Mucosa of rectum (tissue), 2 donors: ENCODE measurements at regions not wholly inside any gene's neighbourhood (a gene's known extent, or its start where the extent isn't known, plus 50 kb on each side); places are given as distances from the start of the nearest gene placed in this dataset.
"Not testable (repeated sequence)": the region's sequence is repeated elsewhere in the genome, so short reads cannot be mapped to it uniquely, and the experiment has no call there.

Experiments used
- H3K27ac ChIP-seq, 2 donors: one replicate each; pipeline ENCODE4 v1.7.0; 2013; ENCODE audit warnings: inconsistent platforms in 2 of 2, low read depth in 2 of 2, low read length in 2 of 2
- H3K27me3 ChIP-seq, 2 donors: one replicate each; pipeline ENCODE4 v1.7.0; 2013; ENCODE audit warnings: low read length in 2 of 2; ENCODE audit not compliant: control insufficient read depth in 2 of 2, insufficient read depth in 2 of 2
- H3K36me3 ChIP-seq, 2 donors: one replicate each; pipeline ENCODE4 v1.7.0; 2013; ENCODE audit warnings: low read length in 2 of 2; ENCODE audit not compliant: control insufficient read depth in 2 of 2, insufficient read depth in 2 of 2
- H3K4me1 ChIP-seq, 2 donors: one replicate each; pipeline ENCODE4 v1.7.0; 2013; ENCODE audit warnings: low read length in 2 of 2, mild to moderate bottlenecking in 1 of 2; ENCODE audit not compliant: control insufficient read depth in 2 of 2, insufficient read depth in 2 of 2
- H3K4me3 ChIP-seq, 2 donors: one replicate each; pipeline ENCODE4 v1.7.0; 2013; ENCODE audit warnings: low read length in 2 of 2
- H3K9ac ChIP-seq, 2 donors: one replicate each; pipeline ENCODE4 v1.7.0; 2013; ENCODE audit warnings: low read length in 2 of 2, low read depth in 1 of 2, mild to moderate bottlenecking in 1 of 2
- H3K9me3 ChIP-seq, 2 donors: one replicate each; pipeline ENCODE4 v1.7.0; 2013; ENCODE audit warnings: low read length in 2 of 2; ENCODE audit not compliant: control insufficient read depth in 2 of 2
- donor health status: healthy.
- donor health status: Normal muscosa, but diverticular disease.

- not testable (repeated sequence) for H3K4me1 ChIP-seq, H3K9ac ChIP-seq
Measured at GRCh38 chr4:3884261-3884660, 118.1 kb downstream of the ADRA2C start.

GRCh38 chr4:3893590-3893989 is 127.4 kb downstream of the ADRA2C start:
- H3K4me1 ChIP-seq, H3K4me3 ChIP-seq, H3K9ac ChIP-seq, H3K36me3 ChIP-seq, H3K27me3 ChIP-seq, H3K9me3 ChIP-seq, H3K27ac ChIP-seq: not testable (repeated sequence)

More at GRCh38 chr4:3884261-3884660, 118.1 kb downstream of the ADRA2C start:
- H3K27ac ChIP-seq, H3K4me3 ChIP-seq, H3K9me3 ChIP-seq, H3K36me3 ChIP-seq: not testable (repeated sequence)
- H3K27me3 ChIP-seq: peaks cover 7 to 10% of the 10 kb centered on the region in 2 donors

GRCh38 chr4:3894086-3894959 is 128.1 kb downstream of the ADRA2C start:
- H3K4me1 ChIP-seq: not testable (repeated sequence)

GRCh38 chr4:3896441-3896840 is 130.3 kb downstream of the ADRA2C start:
- Histone ChIP-seq H3K9ac (no peak overlapping the region), H3K36me3 (no peaks in the 10 kb centered on the region), H3K4me1 (no peaks in the 10 kb centered on the region), H3K27ac (no peak overlapping the region), H3K9me3 (no peaks in the 10 kb centered on the region), H3K27me3 (no peaks in the 10 kb centered on the region), H3K4me3 (no peak overlapping the region)

More at GRCh38 chr4:3894086-3894959, 128.1 kb downstream of the ADRA2C start:
- not testable (repeated sequence) for H3K4me3 ChIP-seq, H3K27me3 ChIP-seq, H3K9me3 ChIP-seq, H3K36me3 ChIP-seq, H3K9ac ChIP-seq, H3K27ac ChIP-seq

GRCh38 chr4:3896871-3897578 is 130.8 kb downstream of the ADRA2C start:
- not testable (repeated sequence) for H3K27ac ChIP-seq, H3K36me3 ChIP-seq, H3K4me3 ChIP-seq, H3K27me3 ChIP-seq, H3K9me3 ChIP-seq, H3K4me1 ChIP-seq, H3K9ac ChIP-seq

- no peak overlapping the region for H3K9ac ChIP-seq
Measured at GRCh38 chr4:3898098-3898497, 131.9 kb downstream of the ADRA2C start.

GRCh38 chr4:3898928-3899327 is 132.7 kb downstream of the ADRA2C start:
- H3K27ac ChIP-seq, H3K4me1 ChIP-seq, H3K4me3 ChIP-seq, H3K27me3 ChIP-seq, H3K9ac ChIP-seq, H3K9me3 ChIP-seq, H3K36me3 ChIP-seq: not testable (repeated sequence)

More at GRCh38 chr4:3898098-3898497, 131.9 kb downstream of the ADRA2C start:
- Histone ChIP-seq H3K4me3 (no peak overlapping the region), H3K27me3 (no peaks in the 10 kb centered on the region), H3K36me3 (no peaks in the 10 kb centered on the region), H3K9me3 (no peaks in the 10 kb centered on the region), H3K27ac (no peak overlapping the region), H3K4me1 (no peaks in the 10 kb centered on the region)

GRCh38 chr4:3904264-3904955 is 138.2 kb downstream of the ADRA2C start:
- not testable (repeated sequence) for H3K9ac ChIP-seq, H3K4me1 ChIP-seq, H3K9me3 ChIP-seq, H3K4me3 ChIP-seq, H3K27me3 ChIP-seq, H3K36me3 ChIP-seq, H3K27ac ChIP-seq

GRCh38 chr4:3909616-3910015 is 143.4 kb downstream of the ADRA2C start:
- H3K4me1 ChIP-seq, H3K27me3 ChIP-seq, H3K36me3 ChIP-seq, H3K9me3 ChIP-seq, H3K27ac ChIP-seq, H3K9ac ChIP-seq, H3K4me3 ChIP-seq: not testable (repeated sequence)
